ENCODE measurements at regions not wholly inside any gene's neighbourhood (a gene's known extent, or its start where the extent isn't known, plus 50 kb on each side); places are given as distances from the start of the nearest gene placed in this dataset.

- H3K36me3 ChIP-seq: no peaks in the 10 kb centered on the region
- intact Hi-C loops (cut with DNase I): no loop called here
- H3K4me3 ChIP-seq: no peak overlapping the region
- 55% methylated on average over 3 of the region's 3 CpGs for WGBS
- no peak for DNase-seq (ENCODE audit: extremely low spot score)
- H3K4me1 ChIP-seq: no peaks in the 10 kb centered on the region
- no peaks in the 10 kb centered on the region for H3K27me3 ChIP-seq
- H3K27ac ChIP-seq (replicated peaks in 1 of 4): no peak overlapping the region
- TF ChIP-seq CTCF (IDR thresholded peaks at IDR 0.05) (no peak), POLR2AphosphoS5 (IDR thresholded peaks at IDR 0.05) (no peak)
- peaks cover 0 to 20% (median 7%) of the 10 kb centered on the region in 4 donors for H3K9me3 ChIP-seq
Measured at GRCh38 chr7:138169441-138169851, 93.2 kb downstream of the AKR1D1 start.

- Histone ChIP-seq H3K27me3 (no peaks in the 10 kb centered on the region), H3K4me1 (no peaks in the 10 kb centered on the region), H3K36me3 (no peaks in the 10 kb centered on the region), H3K9me3 (peaks cover 0 to 18% (median 0%) of the 10 kb centered on the region in 4 donors), H3K4me3 (no peak overlapping the region), H3K27ac (replicated peaks in 1 of 4) (no peak overlapping the region)
- no peak for TF ChIP-seq POLR2A (IDR thresholded peaks at IDR 0.05; ENCODE audit: low read depth)
- TF ChIP-seq CTCF (IDR thresholded peaks at IDR 0.05): no peak
- no peak for TF ChIP-seq POLR2AphosphoS5 (IDR thresholded peaks at IDR 0.05)
- no peak for TF ChIP-seq EP300 (IDR thresholded peaks at IDR 0.05)
- 38% methylated on average over 2 of the region's 2 CpGs for WGBS
- no peak for DNase-seq (ENCODE audit: extremely low spot score)
- intact Hi-C loops (cut with DNase I): no loop called here
Measured at GRCh38 chr7:138170298-138170697, 94.0 kb downstream of the AKR1D1 start.

GRCh38 chr7:138170959-138171703 is 94.9 kb downstream of the AKR1D1 start:
- H3K4me3 ChIP-seq: no peak overlapping the region
- no peaks in the 10 kb centered on the region for H3K36me3 ChIP-seq
- intact Hi-C loops (cut with DNase I): no loop called here
- TF ChIP-seq EP300 (IDR thresholded peaks at IDR 0.05) (no peak), POLR2A (IDR thresholded peaks at IDR 0.05; ENCODE audit: low read depth) (no peak), POLR2AphosphoS5 (IDR thresholded peaks at IDR 0.05) (no peak), CTCF (IDR thresholded peaks at IDR 0.05) (no peak)
- DNase-seq (ENCODE audit: extremely low spot score): no peak
- H3K4me1 ChIP-seq: no peaks in the 10 kb centered on the region
- no peak overlapping the region for H3K27ac ChIP-seq (replicated peaks in 1 of 4)
- peaks cover 0 to 13% (median 0%) of the 10 kb centered on the region in 4 donors for H3K9me3 ChIP-seq
- H3K27me3 ChIP-seq: no peaks in the 10 kb centered on the region
- WGBS: 83% methylated on average over 7 of the region's 7 CpGs

- H3K4me3 ChIP-seq: no peak overlapping the region
Measured at GRCh38 chr7:138173548-138173947, 97.3 kb downstream of the AKR1D1 start.

More at GRCh38 chr7:138173548-138173947, 97.3 kb downstream of the AKR1D1 start:
- no peak for TF ChIP-seq CTCF (IDR thresholded peaks at IDR 0.05)
- TF ChIP-seq EP300 (IDR thresholded peaks at IDR 0.05): no peak
- TF ChIP-seq POLR2AphosphoS5 (IDR thresholded peaks at IDR 0.05): no peak
- no peak for TF ChIP-seq POLR2A (IDR thresholded peaks at IDR 0.05; ENCODE audit: low read depth)
- no peak for DNase-seq (ENCODE audit: extremely low spot score)
- no peak overlapping the region for H3K27ac ChIP-seq (replicated peaks in 1 of 4)
- intact Hi-C loops (cut with DNase I): no loop called here
- H3K36me3 ChIP-seq: no peaks in the 10 kb centered on the region
- H3K9me3 ChIP-seq: peaks cover 0 to 13% (median 0%) of the 10 kb centered on the region in 4 donors
- WGBS: 97% methylated on average over 3 of the region's 3 CpGs
- no peaks in the 10 kb centered on the region for H3K27me3 ChIP-seq
- H3K4me1 ChIP-seq: no peaks in the 10 kb centered on the region

Measured in esophagus muscularis mucosa (tissue), 4 donors.